Upper lobe of left lung (tissue), 6 donors: ENCODE measurements at regions not wholly inside any gene's neighbourhood (a gene's known extent, or its start where the extent isn't known, plus 50 kb on each side); places are given as distances from the start of the nearest gene placed in this dataset.

ENCODE experiments used
- ATAC-seq, 2 donors: fragments of 200-7000 bp; cut with Tn5 transposase; one replicate each; pipeline ENCODE4 v1.9.1; 2022; ENCODE audit warnings: mild to moderate bottlenecking in 2 of 2, moderate library complexity in 2 of 2; ENCODE audit not compliant: low FRiP score in 2 of 2
- DNase-seq, 2 donors: peaks; one replicate each; pipeline ENCODE4 v3.0.0-alpha.2; 2019 to 2020
- H3K27ac ChIP-seq, 4 donors: fragments of 200-600 bp; sonication (generic); one replicate each; pipeline ENCODE4 v1.5.1; 2016 to 2019
- H3K27me3 ChIP-seq, 4 donors: fragments of 200-600 bp; sonication (generic); one replicate each; pipeline ENCODE4 v1.5.1; 2017 to 2019
- H3K36me3 ChIP-seq, 4 donors: fragments of 200-600 bp; sonication (generic); one replicate each; pipeline ENCODE4 v1.5.1; 2016 to 2019
- H3K4me1 ChIP-seq, 4 donors: fragments of 200-600 bp; sonication (generic); one replicate each; pipeline ENCODE4 v1.5.1; 2018 to 2019
- H3K4me3 ChIP-seq, 4 donors: fragments of 200-600 bp; sonication (generic); one replicate each; pipeline ENCODE4 v1.5.1; 2017 to 2019; ENCODE audit warnings: mild to moderate bottlenecking in 2 of 4, moderate library complexity in 1 of 4
- H3K9me3 ChIP-seq, 4 donors: fragments of 200-600 bp; sonication (generic); one replicate each; pipeline ENCODE4 v1.5.1; 2018 to 2019
- EP300 ChIP-seq, 4 donors: sonication (generic); formaldehyde crosslinking; IDR thresholded peaks; one replicate each; pipeline ENCODE4 v1.5.1; 2017; ENCODE audit warnings: antibody characterized with exemption in 4 of 4, control low read depth in 2 of 4
- POLR2A ChIP-seq, 4 donors: fragments of 450-650 bp; IDR thresholded peaks; one replicate each; pipeline ENCODE4 v1.5.1; 2016 to 2017; ENCODE audit warnings: antibody characterized with exemption in 4 of 4, mild to moderate bottlenecking in 2 of 4
- POLR2AphosphoS5 ChIP-seq, 2 donors: sonication (generic); formaldehyde crosslinking; IDR thresholded peaks; one replicate each; pipeline ENCODE4 v1.5.1; 2017; ENCODE audit warnings: antibody characterized with exemption in 2 of 2
- WGBS, 2 donors: methylation state at CpG; one replicate each; pipeline ENCODE4 v1.1.5; 2017 to 2018; 5-methylcytosine and 5-hydroxymethylcytosine counted together
- TF ChIP-seq, protein P1 (sequence below), 6 experiments: fragments of 450-650 bp in 4 of 6; fragments of 200-600 bp in 2 of 6; sonication (generic) in 2 of 6; IDR thresholded peaks; one replicate each; pipeline ENCODE4 v1.5.1; 2016 to 2019; ENCODE audit warnings: antibody characterized with exemption in 6 of 6
- donor health status: DM: no; HTN: no; CAD: no; lungs with moderate emphysema.
- donor health status: DM: no; HTN: yes; CAD: no; lungs with severe emphysema.

DNA sequence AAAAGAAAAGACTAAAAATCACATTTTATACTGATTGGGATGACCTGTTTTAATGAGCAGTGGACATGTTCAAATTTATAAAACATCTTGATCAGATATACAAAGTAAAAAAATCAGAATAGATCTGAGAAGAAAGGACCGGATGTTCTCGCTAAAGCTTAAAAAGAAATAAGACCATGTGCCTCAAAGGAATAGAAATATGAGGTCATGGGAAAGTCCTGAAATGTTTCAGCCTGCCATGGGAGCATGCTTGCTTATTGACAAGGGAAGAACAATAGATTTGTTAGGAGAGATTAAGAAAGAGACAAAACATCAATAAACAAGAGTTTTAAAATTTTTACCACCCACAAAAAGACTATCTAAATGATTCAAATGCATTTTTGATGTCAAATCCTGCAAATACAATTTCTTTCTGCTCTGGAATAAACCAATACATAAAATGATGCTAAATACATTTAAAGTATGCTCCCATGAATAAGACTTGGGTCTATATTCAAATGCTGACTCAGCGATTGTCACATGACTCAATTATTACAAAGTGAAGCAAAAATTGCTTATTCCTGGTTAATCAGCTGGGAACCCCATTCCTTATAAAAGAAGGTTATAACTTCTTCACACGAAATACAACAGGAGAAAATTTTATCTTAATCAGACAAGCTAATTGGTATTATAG lies 633.9 kb upstream of the PKDCC start:
- Histone ChIP-seq H3K4me3 (no peak overlapping the region), H3K27me3 (no peaks in the 10 kb centered on the region), H3K9me3 (no peaks in the 10 kb centered on the region), H3K4me1 (no peaks in the 10 kb centered on the region), H3K36me3 (no peaks in the 10 kb centered on the region), H3K27ac (no peak overlapping the region)
- ATAC-seq = no peak
- TF ChIP-seq, protein P1, sequence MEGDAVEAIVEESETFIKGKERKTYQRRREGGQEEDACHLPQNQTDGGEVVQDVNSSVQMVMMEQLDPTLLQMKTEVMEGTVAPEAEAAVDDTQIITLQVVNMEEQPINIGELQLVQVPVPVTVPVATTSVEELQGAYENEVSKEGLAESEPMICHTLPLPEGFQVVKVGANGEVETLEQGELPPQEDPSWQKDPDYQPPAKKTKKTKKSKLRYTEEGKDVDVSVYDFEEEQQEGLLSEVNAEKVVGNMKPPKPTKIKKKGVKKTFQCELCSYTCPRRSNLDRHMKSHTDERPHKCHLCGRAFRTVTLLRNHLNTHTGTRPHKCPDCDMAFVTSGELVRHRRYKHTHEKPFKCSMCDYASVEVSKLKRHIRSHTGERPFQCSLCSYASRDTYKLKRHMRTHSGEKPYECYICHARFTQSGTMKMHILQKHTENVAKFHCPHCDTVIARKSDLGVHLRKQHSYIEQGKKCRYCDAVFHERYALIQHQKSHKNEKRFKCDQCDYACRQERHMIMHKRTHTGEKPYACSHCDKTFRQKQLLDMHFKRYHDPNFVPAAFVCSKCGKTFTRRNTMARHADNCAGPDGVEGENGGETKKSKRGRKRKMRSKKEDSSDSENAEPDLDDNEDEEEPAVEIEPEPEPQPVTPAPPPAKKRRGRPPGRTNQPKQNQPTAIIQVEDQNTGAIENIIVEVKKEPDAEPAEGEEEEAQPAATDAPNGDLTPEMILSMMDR (IDR thresholded peaks at IDR 0.05) = no peak
- TF ChIP-seq EP300 (IDR thresholded peaks at IDR 0.05) (no peak), POLR2AphosphoS5 (IDR thresholded peaks at IDR 0.05) (no peak), POLR2A (IDR thresholded peaks at IDR 0.05) (no peak)
- no peak for DNase-seq
- WGBS, 2 donors = 59 to 60% methylated on average over 4 of the region's 4 CpGs

DNA sequence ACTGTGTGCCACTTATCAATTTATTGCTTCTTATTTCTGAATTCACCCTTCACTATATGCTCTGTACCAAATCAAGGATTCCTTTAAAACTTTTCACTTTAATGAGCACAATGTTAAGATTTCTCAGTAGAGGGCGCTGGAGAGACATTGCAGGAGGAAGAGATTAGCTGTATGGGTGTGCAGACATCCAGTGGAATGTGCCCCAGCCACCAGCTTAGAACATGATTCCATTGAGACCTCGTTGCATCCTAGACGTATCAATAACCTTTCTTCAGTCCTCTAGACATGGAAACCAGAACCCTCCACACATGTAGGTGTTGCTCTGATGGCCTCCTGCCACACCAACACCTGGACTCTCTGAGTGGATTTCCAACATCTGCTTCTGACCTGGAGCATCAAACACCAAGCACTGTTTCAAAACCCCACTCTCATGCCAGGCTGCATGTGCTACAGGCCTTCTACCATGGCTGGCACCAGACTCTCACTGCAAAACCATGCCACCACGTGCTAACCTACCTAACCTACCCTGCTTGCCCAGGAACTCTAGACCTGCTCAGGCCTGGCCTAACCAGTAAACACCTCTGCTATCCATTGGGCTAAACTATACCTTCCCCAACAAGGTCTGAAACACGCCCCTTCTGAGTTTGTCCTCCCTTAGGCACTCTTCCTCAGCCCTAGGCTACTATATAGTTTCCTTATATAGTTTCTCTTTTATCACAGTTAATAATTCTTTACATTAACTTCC lies 633.2 kb upstream of the PKDCC start:
- TF ChIP-seq, protein P1 (IDR thresholded peaks at IDR 0.05) = peak in 2 of 6 experiments; percentile 5 to 40
- TF ChIP-seq POLR2A (IDR thresholded peaks at IDR 0.05) = no peak
- TF ChIP-seq POLR2AphosphoS5 (IDR thresholded peaks at IDR 0.05) = no peak
- TF ChIP-seq EP300 (IDR thresholded peaks at IDR 0.05) = no peak
- Histone ChIP-seq H3K4me1 (no peaks in the 10 kb centered on the region), H3K27ac (no peak overlapping the region), H3K27me3 (no peaks in the 10 kb centered on the region), H3K9me3 (no peaks in the 10 kb centered on the region), H3K4me3 (no peak overlapping the region), H3K36me3 (no peaks in the 10 kb centered on the region)
- 57 to 60% methylated on average over 4 to 5 of the region's 5 CpGs for WGBS, 2 donors
- ATAC-seq (no peak), DNase-seq (no peak)

DNA sequence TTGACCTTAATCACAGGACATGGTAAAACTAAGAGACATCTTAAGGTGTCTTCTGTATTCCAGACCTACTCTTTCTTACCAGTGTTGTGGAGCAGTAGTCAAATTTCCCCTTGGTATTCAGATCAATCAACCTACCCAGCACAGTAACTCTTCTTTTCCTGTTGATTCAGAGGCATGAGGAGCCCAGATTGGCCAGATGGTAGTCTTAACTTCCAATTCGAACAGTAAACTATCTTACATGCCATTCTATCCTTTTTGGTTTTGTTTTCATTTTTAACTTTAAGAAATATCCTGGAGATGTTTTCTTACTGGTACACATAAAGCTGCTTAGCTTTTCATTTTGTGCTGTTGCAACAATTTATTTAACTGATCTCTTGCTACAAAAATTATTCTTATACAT lies 630.3 kb upstream of the PKDCC start:
- H3K27ac ChIP-seq = no peak overlapping the region
- TF ChIP-seq, protein P1 (IDR thresholded peaks at IDR 0.05) = no peak
- TF ChIP-seq EP300 (IDR thresholded peaks at IDR 0.05) (no peak), POLR2A (IDR thresholded peaks at IDR 0.05) (no peak), POLR2AphosphoS5 (IDR thresholded peaks at IDR 0.05) (no peak)
- no peak overlapping the region for H3K4me3 ChIP-seq
- H3K27me3 ChIP-seq = no peaks in the 10 kb centered on the region
- no peaks in the 10 kb centered on the region for H3K9me3 ChIP-seq
- H3K4me1 ChIP-seq = no peaks in the 10 kb centered on the region
- no peak for ATAC-seq
- no peak for DNase-seq
- WGBS, 2 donors = 41 to 56% methylated on average over 1 of the region's 1 CpG
- H3K36me3 ChIP-seq = no peaks in the 10 kb centered on the region

DNA sequence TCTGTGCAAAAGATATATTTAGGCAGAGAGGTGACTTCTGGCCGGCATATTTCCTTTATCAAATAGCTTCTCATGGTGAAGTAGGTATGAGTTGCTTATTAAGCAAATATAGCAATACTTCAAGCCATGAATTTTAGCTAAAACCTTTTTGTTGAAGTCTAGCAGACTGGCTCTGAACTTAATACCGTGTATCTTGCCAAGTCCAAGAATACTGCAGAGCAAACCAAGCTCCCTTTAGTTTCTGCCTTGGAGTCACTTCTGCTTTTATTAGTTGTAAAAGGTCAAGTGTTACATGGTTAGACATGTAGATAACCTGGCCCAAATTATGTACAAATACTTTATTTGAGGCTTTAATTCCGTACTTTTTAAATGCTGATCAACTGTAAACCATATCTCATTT lies 627.6 kb upstream of the PKDCC start:
- Histone ChIP-seq H3K27me3 (no peaks in the 10 kb centered on the region), H3K27ac (no peak overlapping the region), H3K4me1 (no peaks in the 10 kb centered on the region), H3K4me3 (no peak overlapping the region), H3K36me3 (no peaks in the 10 kb centered on the region), H3K9me3 (no peaks in the 10 kb centered on the region)
- DNase-seq (no peak), ATAC-seq (no peak)
- WGBS, 2 donors = 47 to 52% methylated on average over 3 of the region's 3 CpGs
- TF ChIP-seq, protein P1 (IDR thresholded peaks at IDR 0.05) = no peak
- no peak for TF ChIP-seq POLR2A (IDR thresholded peaks at IDR 0.05)
- no peak for TF ChIP-seq POLR2AphosphoS5 (IDR thresholded peaks at IDR 0.05)
- no peak for TF ChIP-seq EP300 (IDR thresholded peaks at IDR 0.05)
